ENCODE measurements at regions not wholly inside any gene's neighbourhood (a gene's known extent, or its start where the extent isn't known, plus 50 kb on each side); places are given as distances from the start of the nearest gene placed in this dataset.

- Histone ChIP-seq H3K9me3 (ENCODE audit: control insufficient read depth, insufficient read depth, low read length) (no peaks in the 10 kb centered on the region), H3K36me3 (ENCODE audit: insufficient read depth, low read length) (no peaks in the 10 kb centered on the region), H3K4me1 (ENCODE audit: insufficient read depth, low read length) (peaks cover 18% of the 10 kb centered on the region; the same call in 1 of the 2 replicates), H3K9ac (ENCODE audit: low read depth, low read length) (no peak overlapping the region)
Observed at GRCh38 chr7:13839063-13839462, 150.4 kb downstream of the ETV1 start.
